ENCODE measurements at regions not wholly inside any gene's neighbourhood (a gene's known extent, or its start where the extent isn't known, plus 50 kb on each side); places are given as distances from the start of the nearest gene placed in this dataset.

DNA sequence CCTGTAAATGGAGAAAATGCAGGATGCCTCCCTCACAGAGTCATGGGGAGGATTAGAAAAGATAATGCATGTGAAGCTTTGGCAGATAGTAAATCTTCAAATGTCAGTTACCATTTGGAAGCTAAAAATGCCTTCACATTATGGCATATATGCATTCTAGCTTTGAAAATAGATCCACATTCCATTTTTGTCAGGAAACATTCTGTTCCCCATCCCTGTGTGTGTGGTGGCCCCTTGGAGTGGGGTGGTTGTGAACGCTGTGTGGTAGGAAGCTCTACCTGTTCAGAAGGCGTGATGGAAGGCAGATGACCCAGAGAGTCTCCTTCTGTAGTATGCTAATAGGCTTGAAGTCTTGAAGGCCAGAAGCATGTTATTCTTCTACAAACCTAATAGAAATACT is 242.0 kb downstream of the HAPSTR1 start:
- Mint-ChIP-seq H3K9me3 (peaks cover 8% of the 10 kb centered on the region), H3K4me1 (no peaks in the 10 kb centered on the region), H3K27me3 (ENCODE audit: insufficient read depth, low read depth, poor library complexity) (peaks cover 2% of the 10 kb centered on the region), H3K36me3 (ENCODE audit: low read depth) (no peaks in the 10 kb centered on the region), H3K27ac (no peak overlapping the region), H3K4me3 (no peak overlapping the region)
- no peak for DNase-seq (ENCODE audit: low spot score)
- H2AFZ ChIP-seq: no peak overlapping the region
- no peak for ATAC-seq
- no peaks in the 10 kb centered on the region for H3K4me1 ChIP-seq (ENCODE audit: insufficient read depth)
- no peaks in the 10 kb centered on the region for H3K79me2 ChIP-seq (replicated peaks; ENCODE audit: insufficient read depth)
- no peaks in the 10 kb centered on the region for H3K36me3 ChIP-seq (ENCODE audit: insufficient read depth)
- no peak overlapping the region for H3K4me2 ChIP-seq
- no peaks in the 10 kb centered on the region for H3K27me3 ChIP-seq (ENCODE audit: insufficient read depth)
- TF ChIP-seq, protein P1, sequence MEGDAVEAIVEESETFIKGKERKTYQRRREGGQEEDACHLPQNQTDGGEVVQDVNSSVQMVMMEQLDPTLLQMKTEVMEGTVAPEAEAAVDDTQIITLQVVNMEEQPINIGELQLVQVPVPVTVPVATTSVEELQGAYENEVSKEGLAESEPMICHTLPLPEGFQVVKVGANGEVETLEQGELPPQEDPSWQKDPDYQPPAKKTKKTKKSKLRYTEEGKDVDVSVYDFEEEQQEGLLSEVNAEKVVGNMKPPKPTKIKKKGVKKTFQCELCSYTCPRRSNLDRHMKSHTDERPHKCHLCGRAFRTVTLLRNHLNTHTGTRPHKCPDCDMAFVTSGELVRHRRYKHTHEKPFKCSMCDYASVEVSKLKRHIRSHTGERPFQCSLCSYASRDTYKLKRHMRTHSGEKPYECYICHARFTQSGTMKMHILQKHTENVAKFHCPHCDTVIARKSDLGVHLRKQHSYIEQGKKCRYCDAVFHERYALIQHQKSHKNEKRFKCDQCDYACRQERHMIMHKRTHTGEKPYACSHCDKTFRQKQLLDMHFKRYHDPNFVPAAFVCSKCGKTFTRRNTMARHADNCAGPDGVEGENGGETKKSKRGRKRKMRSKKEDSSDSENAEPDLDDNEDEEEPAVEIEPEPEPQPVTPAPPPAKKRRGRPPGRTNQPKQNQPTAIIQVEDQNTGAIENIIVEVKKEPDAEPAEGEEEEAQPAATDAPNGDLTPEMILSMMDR (conservative IDR thresholded peaks at IDR 0.05; ENCODE audit: low read depth in 2 of 2): no peak
- TF ChIP-seq EZH2phosphoT487 (IDR thresholded peaks at IDR 0.05; ENCODE audit: unreplicated experiment): no peak
- TF ChIP-seq NANOG (IDR thresholded peaks at IDR 0.05; ENCODE audit: borderline replicate concordance): no peak
- TF ChIP-seq, protein P2, sequence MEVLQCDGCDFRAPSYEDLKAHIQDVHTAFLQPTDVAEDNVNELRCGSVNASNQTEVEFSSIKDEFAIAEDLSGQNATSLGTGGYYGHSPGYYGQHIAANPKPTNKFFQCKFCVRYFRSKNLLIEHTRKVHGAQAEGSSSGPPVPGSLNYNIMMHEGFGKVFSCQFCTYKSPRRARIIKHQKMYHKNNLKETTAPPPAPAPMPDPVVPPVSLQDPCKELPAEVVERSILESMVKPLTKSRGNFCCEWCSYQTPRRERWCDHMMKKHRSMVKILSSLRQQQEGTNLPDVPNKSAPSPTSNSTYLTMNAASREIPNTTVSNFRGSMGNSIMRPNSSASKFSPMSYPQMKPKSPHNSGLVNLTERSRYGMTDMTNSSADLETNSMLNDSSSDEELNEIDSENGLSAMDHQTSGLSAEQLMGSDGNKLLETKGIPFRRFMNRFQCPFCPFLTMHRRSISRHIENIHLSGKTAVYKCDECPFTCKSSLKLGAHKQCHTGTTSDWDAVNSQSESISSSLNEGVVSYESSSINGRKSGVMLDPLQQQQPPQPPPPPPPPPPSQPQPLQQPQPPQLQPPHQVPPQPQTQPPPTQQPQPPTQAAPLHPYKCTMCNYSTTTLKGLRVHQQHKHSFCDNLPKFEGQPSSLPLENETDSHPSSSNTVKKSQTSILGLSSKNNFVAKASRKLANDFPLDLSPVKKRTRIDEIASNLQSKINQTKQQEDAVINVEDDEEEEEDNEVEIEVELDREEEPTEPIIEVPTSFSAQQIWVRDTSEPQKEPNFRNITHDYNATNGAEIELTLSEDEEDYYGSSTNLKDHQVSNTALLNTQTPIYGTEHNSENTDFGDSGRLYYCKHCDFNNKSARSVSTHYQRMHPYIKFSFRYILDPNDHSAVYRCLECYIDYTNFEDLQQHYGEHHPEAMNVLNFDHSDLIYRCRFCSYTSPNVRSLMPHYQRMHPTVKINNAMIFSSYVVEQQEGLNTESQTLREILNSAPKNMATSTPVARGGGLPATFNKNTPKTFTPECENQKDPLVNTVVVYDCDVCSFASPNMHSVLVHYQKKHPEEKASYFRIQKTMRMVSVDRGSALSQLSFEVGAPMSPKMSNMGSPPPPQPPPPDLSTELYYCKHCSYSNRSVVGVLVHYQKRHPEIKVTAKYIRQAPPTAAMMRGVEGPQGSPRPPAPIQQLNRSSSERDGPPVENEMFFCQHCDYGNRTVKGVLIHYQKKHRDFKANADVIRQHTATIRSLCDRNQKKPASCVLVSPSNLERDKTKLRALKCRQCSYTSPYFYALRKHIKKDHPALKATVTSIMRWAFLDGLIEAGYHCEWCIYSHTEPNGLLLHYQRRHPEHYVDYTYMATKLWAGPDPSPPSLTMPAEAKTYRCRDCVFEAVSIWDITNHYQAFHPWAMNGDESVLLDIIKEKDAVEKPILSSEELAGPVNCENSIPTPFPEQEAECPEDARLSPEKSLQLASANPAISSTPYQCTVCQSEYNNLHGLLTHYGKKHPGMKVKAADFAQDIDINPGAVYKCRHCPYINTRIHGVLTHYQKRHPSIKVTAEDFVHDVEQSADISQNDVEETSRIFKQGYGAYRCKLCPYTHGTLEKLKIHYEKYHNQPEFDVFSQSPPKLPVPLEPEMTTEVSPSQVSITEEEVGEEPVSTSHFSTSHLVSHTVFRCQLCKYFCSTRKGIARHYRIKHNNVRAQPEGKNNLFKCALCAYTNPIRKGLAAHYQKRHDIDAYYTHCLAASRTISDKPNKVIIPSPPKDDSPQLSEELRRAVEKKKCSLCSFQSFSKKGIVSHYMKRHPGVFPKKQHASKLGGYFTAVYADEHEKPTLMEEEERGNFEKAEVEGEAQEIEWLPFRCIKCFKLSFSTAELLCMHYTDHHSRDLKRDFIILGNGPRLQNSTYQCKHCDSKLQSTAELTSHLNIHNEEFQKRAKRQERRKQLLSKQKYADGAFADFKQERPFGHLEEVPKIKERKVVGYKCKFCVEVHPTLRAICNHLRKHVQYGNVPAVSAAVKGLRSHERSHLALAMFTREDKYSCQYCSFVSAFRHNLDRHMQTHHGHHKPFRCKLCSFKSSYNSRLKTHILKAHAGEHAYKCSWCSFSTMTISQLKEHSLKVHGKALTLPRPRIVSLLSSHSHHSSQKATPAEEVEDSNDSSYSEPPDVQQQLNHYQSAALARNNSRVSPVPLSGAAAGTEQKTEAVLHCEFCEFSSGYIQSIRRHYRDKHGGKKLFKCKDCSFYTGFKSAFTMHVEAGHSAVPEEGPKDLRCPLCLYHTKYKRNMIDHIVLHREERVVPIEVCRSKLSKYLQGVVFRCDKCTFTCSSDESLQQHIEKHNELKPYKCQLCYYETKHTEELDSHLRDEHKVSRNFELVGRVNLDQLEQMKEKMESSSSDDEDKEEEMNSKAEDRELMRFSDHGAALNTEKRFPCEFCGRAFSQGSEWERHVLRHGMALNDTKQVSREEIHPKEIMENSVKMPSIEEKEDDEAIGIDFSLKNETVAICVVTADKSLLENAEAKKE (CRISPR knock-in tag; IDR thresholded peaks at IDR 0.05): no peak
- TF ChIP-seq JUNB (IDR thresholded peaks at IDR 0.05; ENCODE audit: unreplicated experiment): no peak
- TF ChIP-seq, protein P3, sequence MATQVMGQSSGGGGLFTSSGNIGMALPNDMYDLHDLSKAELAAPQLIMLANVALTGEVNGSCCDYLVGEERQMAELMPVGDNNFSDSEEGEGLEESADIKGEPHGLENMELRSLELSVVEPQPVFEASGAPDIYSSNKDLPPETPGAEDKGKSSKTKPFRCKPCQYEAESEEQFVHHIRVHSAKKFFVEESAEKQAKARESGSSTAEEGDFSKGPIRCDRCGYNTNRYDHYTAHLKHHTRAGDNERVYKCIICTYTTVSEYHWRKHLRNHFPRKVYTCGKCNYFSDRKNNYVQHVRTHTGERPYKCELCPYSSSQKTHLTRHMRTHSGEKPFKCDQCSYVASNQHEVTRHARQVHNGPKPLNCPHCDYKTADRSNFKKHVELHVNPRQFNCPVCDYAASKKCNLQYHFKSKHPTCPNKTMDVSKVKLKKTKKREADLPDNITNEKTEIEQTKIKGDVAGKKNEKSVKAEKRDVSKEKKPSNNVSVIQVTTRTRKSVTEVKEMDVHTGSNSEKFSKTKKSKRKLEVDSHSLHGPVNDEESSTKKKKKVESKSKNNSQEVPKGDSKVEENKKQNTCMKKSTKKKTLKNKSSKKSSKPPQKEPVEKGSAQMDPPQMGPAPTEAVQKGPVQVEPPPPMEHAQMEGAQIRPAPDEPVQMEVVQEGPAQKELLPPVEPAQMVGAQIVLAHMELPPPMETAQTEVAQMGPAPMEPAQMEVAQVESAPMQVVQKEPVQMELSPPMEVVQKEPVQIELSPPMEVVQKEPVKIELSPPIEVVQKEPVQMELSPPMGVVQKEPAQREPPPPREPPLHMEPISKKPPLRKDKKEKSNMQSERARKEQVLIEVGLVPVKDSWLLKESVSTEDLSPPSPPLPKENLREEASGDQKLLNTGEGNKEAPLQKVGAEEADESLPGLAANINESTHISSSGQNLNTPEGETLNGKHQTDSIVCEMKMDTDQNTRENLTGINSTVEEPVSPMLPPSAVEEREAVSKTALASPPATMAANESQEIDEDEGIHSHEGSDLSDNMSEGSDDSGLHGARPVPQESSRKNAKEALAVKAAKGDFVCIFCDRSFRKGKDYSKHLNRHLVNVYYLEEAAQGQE (IDR thresholded peaks at IDR 0.05; ENCODE audit: unreplicated experiment): no peak
- TF ChIP-seq ZNF114 (CRISPR knock-in tag; IDR thresholded peaks at IDR 0.05): no peak
- no peak for TF ChIP-seq POLR2AphosphoS5 (IDR thresholded peaks at IDR 0.05; ENCODE audit: low read depth)
- no peak for TF ChIP-seq CREB1 (CRISPR knock-in tag; IDR thresholded peaks at IDR 0.05; ENCODE audit: low read depth)
- TF ChIP-seq ZNF331 (CRISPR knock-in tag; IDR thresholded peaks at IDR 0.05; ENCODE audit: low read depth): no peak
- TF ChIP-seq STAT1 (IDR thresholded peaks at IDR 0.05; ENCODE audit: unreplicated experiment): no peak
- TF ChIP-seq EZH2 (IDR thresholded peaks at IDR 0.05; ENCODE audit: low read depth, unreplicated experiment): no peak
- TF ChIP-seq, protein P4, sequence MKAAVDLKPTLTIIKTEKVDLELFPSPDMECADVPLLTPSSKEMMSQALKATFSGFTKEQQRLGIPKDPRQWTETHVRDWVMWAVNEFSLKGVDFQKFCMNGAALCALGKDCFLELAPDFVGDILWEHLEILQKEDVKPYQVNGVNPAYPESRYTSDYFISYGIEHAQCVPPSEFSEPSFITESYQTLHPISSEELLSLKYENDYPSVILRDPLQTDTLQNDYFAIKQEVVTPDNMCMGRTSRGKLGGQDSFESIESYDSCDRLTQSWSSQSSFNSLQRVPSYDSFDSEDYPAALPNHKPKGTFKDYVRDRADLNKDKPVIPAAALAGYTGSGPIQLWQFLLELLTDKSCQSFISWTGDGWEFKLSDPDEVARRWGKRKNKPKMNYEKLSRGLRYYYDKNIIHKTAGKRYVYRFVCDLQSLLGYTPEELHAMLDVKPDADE (IDR thresholded peaks at IDR 0.05): no peak
- H3K9me2 ChIP-seq (ENCODE audit: insufficient read depth): no peaks in the 10 kb centered on the region
- no peak overlapping the region for H3K4me3 ChIP-seq
- no peaks in the 10 kb centered on the region for H3F3A ChIP-seq (replicated peaks; ENCODE audit: low read depth)
- H4K20me1 ChIP-seq (replicated peaks; ENCODE audit: insufficient read depth): no peaks in the 10 kb centered on the region
- H3K27ac ChIP-seq (ENCODE audit: low read depth): no peak overlapping the region
